ENCODE measurements at regions not wholly inside any gene's neighbourhood (a gene's known extent, or its start where the extent isn't known, plus 50 kb on each side); places are given as distances from the start of the nearest gene placed in this dataset.
"Not testable (repeated sequence)": the region's sequence is repeated elsewhere in the genome, so short reads cannot be mapped to it uniquely, and the experiment has no call there.

DNA sequence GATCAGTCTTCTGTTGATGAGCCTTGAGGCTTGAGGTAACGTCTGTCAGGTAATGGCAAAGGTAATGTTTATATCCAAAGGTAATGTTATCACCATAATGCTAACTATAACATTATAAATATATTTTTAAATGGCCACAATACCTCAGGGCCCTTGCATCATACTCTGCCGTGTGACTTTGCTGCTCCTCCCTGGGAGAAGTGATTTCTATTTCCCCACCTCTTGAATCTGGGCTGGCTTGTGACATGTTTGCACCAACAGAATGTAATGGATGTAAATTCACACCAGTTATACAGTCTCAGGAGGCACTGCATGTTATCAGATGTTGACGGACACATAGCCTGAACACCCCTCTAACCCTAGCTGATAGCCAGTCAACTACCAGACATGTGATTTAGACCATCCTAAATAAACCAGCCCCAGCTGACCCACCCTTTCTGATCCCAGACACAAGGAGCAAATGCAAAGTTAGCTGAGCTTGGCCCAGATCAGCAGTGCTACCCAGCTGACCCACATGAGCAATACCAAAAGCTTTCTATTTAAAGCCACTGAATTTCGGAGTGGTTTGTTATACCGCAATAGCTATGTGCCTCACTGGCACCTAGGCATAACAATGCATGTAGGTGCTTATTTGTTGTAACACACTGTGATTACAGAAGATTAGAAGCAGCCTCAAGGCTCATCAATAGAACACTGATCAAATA is 93.8 kb upstream of the SIRPA start:
- no peaks in the 10 kb centered on the region for H3K27me3 ChIP-seq
- H3K36me3 ChIP-seq = no peaks in the 10 kb centered on the region
- H3K27ac ChIP-seq = no peak overlapping the region
- H3K9me3 ChIP-seq = no peaks in the 10 kb centered on the region
- TF ChIP-seq, protein P1, sequence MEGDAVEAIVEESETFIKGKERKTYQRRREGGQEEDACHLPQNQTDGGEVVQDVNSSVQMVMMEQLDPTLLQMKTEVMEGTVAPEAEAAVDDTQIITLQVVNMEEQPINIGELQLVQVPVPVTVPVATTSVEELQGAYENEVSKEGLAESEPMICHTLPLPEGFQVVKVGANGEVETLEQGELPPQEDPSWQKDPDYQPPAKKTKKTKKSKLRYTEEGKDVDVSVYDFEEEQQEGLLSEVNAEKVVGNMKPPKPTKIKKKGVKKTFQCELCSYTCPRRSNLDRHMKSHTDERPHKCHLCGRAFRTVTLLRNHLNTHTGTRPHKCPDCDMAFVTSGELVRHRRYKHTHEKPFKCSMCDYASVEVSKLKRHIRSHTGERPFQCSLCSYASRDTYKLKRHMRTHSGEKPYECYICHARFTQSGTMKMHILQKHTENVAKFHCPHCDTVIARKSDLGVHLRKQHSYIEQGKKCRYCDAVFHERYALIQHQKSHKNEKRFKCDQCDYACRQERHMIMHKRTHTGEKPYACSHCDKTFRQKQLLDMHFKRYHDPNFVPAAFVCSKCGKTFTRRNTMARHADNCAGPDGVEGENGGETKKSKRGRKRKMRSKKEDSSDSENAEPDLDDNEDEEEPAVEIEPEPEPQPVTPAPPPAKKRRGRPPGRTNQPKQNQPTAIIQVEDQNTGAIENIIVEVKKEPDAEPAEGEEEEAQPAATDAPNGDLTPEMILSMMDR (IDR thresholded peaks at IDR 0.05) = no peak
- peaks cover 0 to 30% of the 10 kb centered on the region in 2 donors for H3K4me1 ChIP-seq
- no peak overlapping the region for H3K4me3 ChIP-seq
- DNase-seq (ENCODE audit: low spot score) = peak; percentile 28

DNA sequence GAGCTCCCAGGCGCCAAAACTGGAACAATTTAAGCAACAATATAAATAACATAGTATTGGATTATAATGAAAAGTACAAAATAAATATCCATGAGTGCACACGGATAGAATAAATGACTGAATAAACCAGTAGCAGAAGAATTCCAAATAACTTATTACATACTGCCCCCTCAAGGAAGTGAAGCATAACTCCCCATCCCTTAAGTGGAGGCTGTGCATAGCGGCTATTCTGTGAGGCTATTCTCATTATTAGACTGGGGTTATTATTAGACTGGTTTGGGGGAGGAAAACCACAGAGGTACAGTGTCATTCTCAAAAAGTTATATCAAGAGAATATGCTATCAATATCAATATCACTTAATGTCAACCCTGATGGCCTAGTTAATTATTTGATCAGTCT is 94.4 kb upstream of the SIRPA start:
- peaks cover 0 to 30% of the 10 kb centered on the region in 2 donors for H3K4me1 ChIP-seq
- H3K36me3 ChIP-seq = no peaks in the 10 kb centered on the region
- peak; percentile 16 for DNase-seq (ENCODE audit: low spot score)
- H3K27ac ChIP-seq = no peak overlapping the region
- no peaks in the 10 kb centered on the region for H3K9me3 ChIP-seq
- TF ChIP-seq, protein P1 (IDR thresholded peaks at IDR 0.05) = peak in 1 of 2 donors; percentile 54
- H3K27me3 ChIP-seq = no peaks in the 10 kb centered on the region
- no peak overlapping the region for H3K4me3 ChIP-seq

GRCh38 chr20:1800180-1800579 is 95.0 kb upstream of the SIRPA start:
- Histone ChIP-seq H3K27ac (no peak overlapping the region), H3K9me3 (no peaks in the 10 kb centered on the region), H3K27me3 (no peaks in the 10 kb centered on the region), H3K4me3 (no peak overlapping the region), H3K4me1 (peaks cover 0 to 30% of the 10 kb centered on the region in 2 donors), H3K36me3 (no peaks in the 10 kb centered on the region)
- DNase-seq (ENCODE audit: low spot score) = no peak
- TF ChIP-seq, protein P1 (IDR thresholded peaks at IDR 0.05) = no peak

- peaks cover 0 to 30% of the 10 kb centered on the region in 2 donors for H3K4me1 ChIP-seq
- not testable (repeated sequence) for H3K4me3 ChIP-seq, H3K9me3 ChIP-seq, H3K27ac ChIP-seq, H3K27me3 ChIP-seq, H3K36me3 ChIP-seq
- DNase-seq (ENCODE audit: low spot score) = peak; percentile 43
Measured at GRCh38 chr20:1799746-1800145, 95.5 kb upstream of the SIRPA start.

GRCh38 chr20:1798982-1799381 is 96.2 kb upstream of the SIRPA start:
- Histone ChIP-seq H3K27ac (no peak overlapping the region), H3K27me3 (no peaks in the 10 kb centered on the region), H3K36me3 (no peaks in the 10 kb centered on the region), H3K9me3 (no peaks in the 10 kb centered on the region), H3K4me1 (peaks cover 0 to 29% of the 10 kb centered on the region in 2 donors), H3K4me3 (no peak overlapping the region)
- TF ChIP-seq, protein P1 (IDR thresholded peaks at IDR 0.05) = no peak
- DNase-seq (ENCODE audit: low spot score) = no peak

- Histone ChIP-seq H3K9me3 (no peaks in the 10 kb centered on the region), H3K36me3 (no peaks in the 10 kb centered on the region), H3K27me3 (no peaks in the 10 kb centered on the region), H3K4me1 (no peaks in the 10 kb centered on the region), H3K27ac (no peak overlapping the region), H3K4me3 (no peak overlapping the region)
- DNase-seq (ENCODE audit: low spot score) = no peak
- TF ChIP-seq, protein P1 (IDR thresholded peaks at IDR 0.05) = no peak
Measured at GRCh38 chr20:1793821-1794220, 101.4 kb upstream of the SIRPA start.
